ENCODE measurements at regions not wholly inside any gene's neighbourhood (a gene's known extent, or its start where the extent isn't known, plus 50 kb on each side); places are given as distances from the start of the nearest gene placed in this dataset.
A peak's percentile ranks its signal among the peaks of the same experiment; 100 is the strongest.

DNA sequence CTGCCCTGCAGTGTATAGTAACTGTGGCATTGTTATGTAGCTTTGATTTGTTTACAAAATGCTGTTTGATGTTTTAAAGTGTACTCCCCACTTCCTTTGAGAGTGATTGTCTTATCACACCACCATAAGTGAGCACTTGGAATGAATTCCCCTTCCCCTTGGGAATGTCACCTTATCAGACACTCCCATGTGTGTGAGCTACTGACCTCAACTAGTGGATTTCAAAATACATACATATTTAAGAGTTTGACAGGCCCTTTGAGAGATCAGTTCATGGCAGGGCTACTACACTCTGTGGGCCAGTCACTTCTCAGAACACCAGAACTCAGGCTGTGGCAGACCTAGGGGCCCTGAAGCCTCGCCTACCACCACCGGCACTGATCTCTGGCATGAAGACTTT is 547.6 kb downstream of the NR2F2 start:
- H3K27ac ChIP-seq (ENCODE audit: low read depth in 1 of 2, low read length in 1 of 2): no peak overlapping the region
- peaks cover 0 to 12% (median 0%) of the 10 kb centered on the region in 5 donors for H3K4me1 ChIP-seq (ENCODE audit: control insufficient read depth in 5 of 5, insufficient read depth in 5 of 5, low read length in 5 of 5)
- no peaks in the 10 kb centered on the region for H3K27me3 ChIP-seq (ENCODE audit: control insufficient read depth in 3 of 3, insufficient read depth in 3 of 3, low read length in 2 of 3)
- no peak overlapping the region for H3K4me3 ChIP-seq
- DNase-seq (no peak), ATAC-seq (ENCODE audit: insufficient read depth, low FRiP score) (no peak)
- WGBS, 2 donors: 95 to 100% methylated on average over 2 of the region's 2 CpGs
- no peaks in the 10 kb centered on the region for H3K9me3 ChIP-seq (ENCODE audit: control insufficient read depth in 4 of 4, insufficient read depth in 3 of 4, low read length in 3 of 4)
- no peak for TF ChIP-seq CTCF (IDR thresholded peaks at IDR 0.05; ENCODE audit: control extremely low read depth, extremely low read depth)
- H3K36me3 ChIP-seq (ENCODE audit: control insufficient read depth in 4 of 4, insufficient read depth in 4 of 4, low read length in 4 of 4): no peaks in the 10 kb centered on the region
- H3K9ac ChIP-seq (ENCODE audit: insufficient read depth in 1 of 2, low read length in 2 of 2): no peak overlapping the region

- ATAC-seq (ENCODE audit: insufficient read depth, low FRiP score): no peak
- H3K36me3 ChIP-seq (ENCODE audit: control insufficient read depth in 4 of 4, insufficient read depth in 4 of 4, low read length in 4 of 4): no peaks in the 10 kb centered on the region
- peaks cover 0 to 12% (median 0%) of the 10 kb centered on the region in 5 donors for H3K4me1 ChIP-seq (ENCODE audit: control insufficient read depth in 5 of 5, insufficient read depth in 5 of 5, low read length in 5 of 5)
- no peaks in the 10 kb centered on the region for H3K27me3 ChIP-seq (ENCODE audit: control insufficient read depth in 3 of 3, insufficient read depth in 3 of 3, low read length in 2 of 3)
- WGBS, 2 donors: 85 to 87% methylated on average over 4 of the region's 4 CpGs
- no peak overlapping the region for H3K9ac ChIP-seq (ENCODE audit: insufficient read depth in 1 of 2, low read length in 2 of 2)
- no peak overlapping the region for H3K4me3 ChIP-seq
- no peak for TF ChIP-seq CTCF (IDR thresholded peaks at IDR 0.05; ENCODE audit: control extremely low read depth, extremely low read depth)
- H3K9me3 ChIP-seq (ENCODE audit: control insufficient read depth in 4 of 4, insufficient read depth in 3 of 4, low read length in 3 of 4): no peaks in the 10 kb centered on the region
- H3K27ac ChIP-seq (ENCODE audit: low read depth in 1 of 2, low read length in 1 of 2): no peak overlapping the region
- DNase-seq: peak; percentile 33 to 87 (median 82)
Measured at GRCh38 chr15:96882121-96882772, 551.7 kb downstream of the NR2F2 start.

DNA sequence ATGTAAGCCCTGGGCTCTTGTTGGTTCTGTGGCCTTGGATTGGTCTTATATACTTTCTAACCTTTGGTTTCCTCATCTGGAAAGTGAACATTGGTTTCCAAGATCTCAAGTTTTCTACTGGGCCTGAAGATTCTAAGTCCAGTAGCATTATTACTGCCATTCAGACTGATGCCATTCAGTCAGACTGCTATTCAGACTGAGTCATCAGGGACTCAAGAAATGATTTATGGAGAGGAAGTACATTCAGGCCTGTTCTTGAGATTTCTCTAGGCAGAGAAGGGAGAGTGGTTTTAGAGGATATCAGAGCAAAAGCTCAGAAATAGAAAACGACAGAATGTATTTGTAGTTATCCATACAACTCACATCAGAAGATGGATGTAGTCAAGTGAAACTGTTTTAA is 557.2 kb downstream of the NR2F2 start:
- no peak for DNase-seq
- no peaks in the 10 kb centered on the region for H3K9me3 ChIP-seq (ENCODE audit: control insufficient read depth in 4 of 4, insufficient read depth in 3 of 4, low read length in 3 of 4)
- H3K4me1 ChIP-seq (ENCODE audit: control insufficient read depth in 5 of 5, insufficient read depth in 5 of 5, low read length in 5 of 5): peaks cover 0 to 13% (median 0%) of the 10 kb centered on the region in 5 donors
- no peak for ATAC-seq (ENCODE audit: insufficient read depth, low FRiP score)
- 32 to 57% methylated on average over 1 of the region's 1 CpG for WGBS, 2 donors
- no peak for TF ChIP-seq CTCF (IDR thresholded peaks at IDR 0.05; ENCODE audit: control extremely low read depth, extremely low read depth)
- no peak overlapping the region for H3K4me3 ChIP-seq
- no peaks in the 10 kb centered on the region for H3K36me3 ChIP-seq (ENCODE audit: control insufficient read depth in 4 of 4, insufficient read depth in 4 of 4, low read length in 4 of 4)
- no peak overlapping the region for H3K27ac ChIP-seq (ENCODE audit: low read depth in 1 of 2, low read length in 1 of 2)
- no peaks in the 10 kb centered on the region for H3K27me3 ChIP-seq (ENCODE audit: control insufficient read depth in 3 of 3, insufficient read depth in 3 of 3, low read length in 2 of 3)
- no peak overlapping the region for H3K9ac ChIP-seq (ENCODE audit: insufficient read depth in 1 of 2, low read length in 2 of 2)

GRCh38 chr15:96888764-96889163 is 558.3 kb downstream of the NR2F2 start:
- ATAC-seq (ENCODE audit: insufficient read depth, low FRiP score): no peak
- no peak overlapping the region for H3K27ac ChIP-seq (ENCODE audit: low read depth in 1 of 2, low read length in 1 of 2)
- H3K4me1 ChIP-seq (ENCODE audit: control insufficient read depth in 5 of 5, insufficient read depth in 5 of 5, low read length in 5 of 5): peaks cover 0 to 12% (median 0%) of the 10 kb centered on the region in 5 donors
- 70 to 80% methylated on average over 1 of the region's 1 CpG for WGBS, 2 donors
- DNase-seq: no peak
- no peak overlapping the region for H3K4me3 ChIP-seq
- no peak overlapping the region for H3K9ac ChIP-seq (ENCODE audit: insufficient read depth in 1 of 2, low read length in 2 of 2)
- no peaks in the 10 kb centered on the region for H3K9me3 ChIP-seq (ENCODE audit: control insufficient read depth in 4 of 4, insufficient read depth in 3 of 4, low read length in 3 of 4)
- no peaks in the 10 kb centered on the region for H3K27me3 ChIP-seq (ENCODE audit: control insufficient read depth in 3 of 3, insufficient read depth in 3 of 3, low read length in 2 of 3)
- no peaks in the 10 kb centered on the region for H3K36me3 ChIP-seq (ENCODE audit: control insufficient read depth in 4 of 4, insufficient read depth in 4 of 4, low read length in 4 of 4)
- no peak for TF ChIP-seq CTCF (IDR thresholded peaks at IDR 0.05; ENCODE audit: control extremely low read depth, extremely low read depth)

Measured in lung (tissue), 11 donors.